Stomach smooth muscle (tissue), 2 donors: ENCODE measurements at regions not wholly inside any gene's neighbourhood (a gene's known extent, or its start where the extent isn't known, plus 50 kb on each side); places are given as distances from the start of the nearest gene placed in this dataset.
"Not testable (repeated sequence)": the region's sequence is repeated elsewhere in the genome, so short reads cannot be mapped to it uniquely, and the experiment has no call there.

ENCODE experiments used
- H3K27ac ChIP-seq: one replicate; pipeline ENCODE4 v1.7.0; 2013; ENCODE audit warnings: mild to moderate bottlenecking, low read length, inconsistent platforms
- H3K27me3 ChIP-seq, 2 donors: one replicate each; pipeline ENCODE4 v1.7.0; 2013; ENCODE audit warnings: low read length in 2 of 2; ENCODE audit not compliant: insufficient read depth in 2 of 2, control insufficient read depth in 1 of 2
- H3K36me3 ChIP-seq, 2 donors: one replicate each; pipeline ENCODE4 v1.7.0; 2013; ENCODE audit warnings: low read length in 2 of 2; ENCODE audit not compliant: control insufficient read depth in 2 of 2, insufficient read depth in 2 of 2
- H3K4me1 ChIP-seq: one replicate; pipeline ENCODE4 v1.7.0; 2013; ENCODE audit warnings: low read length; ENCODE audit not compliant: control insufficient read depth, insufficient read depth
- H3K4me3 ChIP-seq, 2 donors: one replicate each; pipeline ENCODE4 v1.7.0; 2013; ENCODE audit warnings: low read length in 2 of 2
- H3K9ac ChIP-seq, 2 donors: one replicate each; pipeline ENCODE4 v1.7.0; 2013; ENCODE audit warnings: low read length in 2 of 2, mild to moderate bottlenecking in 1 of 2
- H3K9me3 ChIP-seq, 2 donors: one replicate each; pipeline ENCODE4 v1.7.0; 2013; ENCODE audit warnings: low read length in 2 of 2; ENCODE audit not compliant: control insufficient read depth in 2 of 2
- donor health status: healthy.
- donor health status: Pancreatic carcinoma.

DNA sequence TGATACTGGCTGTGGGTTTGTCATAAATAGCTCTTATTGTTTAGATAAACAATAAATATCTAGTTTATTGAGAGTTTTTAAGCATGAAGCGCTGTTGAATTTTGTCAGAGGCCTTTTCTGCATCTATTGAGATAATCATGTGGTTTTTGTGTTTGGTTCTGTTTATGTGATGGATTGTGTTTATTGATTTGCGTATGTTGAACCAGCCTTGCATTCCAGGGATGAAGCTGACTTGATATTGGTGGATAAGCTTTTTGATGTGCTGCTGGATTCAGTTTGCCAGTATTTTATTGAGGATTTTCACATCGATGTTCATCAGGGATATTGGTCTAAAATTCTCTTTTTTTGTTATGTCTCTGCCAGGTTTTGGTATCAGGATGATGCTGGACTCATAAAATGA, 231.4 kb downstream of the HS3ST3B1 start:
- not testable (repeated sequence) for H3K9me3 ChIP-seq, H3K36me3 ChIP-seq, H3K27ac ChIP-seq, H3K9ac ChIP-seq, H3K4me1 ChIP-seq, H3K4me3 ChIP-seq, H3K27me3 ChIP-seq

DNA sequence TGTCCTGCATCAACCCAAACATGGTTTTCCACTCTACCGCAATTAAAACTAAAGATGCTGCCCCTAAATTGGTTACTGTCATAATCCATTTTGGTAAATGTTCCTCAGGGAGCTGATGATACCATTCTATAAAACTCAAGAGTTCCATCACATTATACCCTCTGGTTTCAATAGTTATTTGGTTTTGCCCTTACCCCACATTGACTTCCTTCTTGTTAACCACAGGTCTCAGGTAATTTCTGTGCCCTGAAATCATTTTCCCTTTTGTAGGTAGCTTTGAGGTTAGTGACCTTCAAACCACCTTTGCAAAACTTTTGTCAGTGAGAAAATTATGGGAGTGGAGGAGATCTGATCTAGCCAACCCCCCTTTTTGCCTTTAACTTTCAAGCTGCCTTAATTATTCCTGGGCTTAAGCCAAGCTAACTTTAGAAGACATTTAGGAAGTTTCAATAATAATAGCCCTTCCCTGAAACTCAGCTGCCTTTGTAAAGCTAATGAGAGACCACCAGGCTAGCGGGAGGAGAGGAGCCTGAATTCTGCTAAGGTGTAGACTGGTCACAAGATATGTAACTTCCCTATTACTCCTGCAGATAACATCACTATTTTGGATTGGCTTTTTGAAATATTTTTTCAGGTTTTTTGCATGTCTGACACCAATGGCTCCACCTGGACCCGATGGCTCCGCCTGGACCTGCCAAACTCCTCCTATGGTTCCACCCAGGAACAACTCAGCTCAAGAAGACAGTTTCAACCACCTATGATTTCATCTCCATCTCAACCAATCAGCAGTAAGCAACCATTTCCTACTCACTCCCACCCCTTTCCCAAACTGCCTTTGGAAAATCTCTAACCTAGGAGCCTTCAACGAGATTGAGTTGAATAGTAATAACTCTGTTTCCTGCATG, 224.9 kb downstream of the HS3ST3B1 start:
- Histone ChIP-seq H3K9ac (no peak overlapping the region), H3K9me3 (no peaks in the 10 kb centered on the region), H3K27ac (no peak overlapping the region), H3K27me3 (no peaks in the 10 kb centered on the region), H3K4me3 (no peak overlapping the region), H3K4me1 (no peaks in the 10 kb centered on the region), H3K36me3 (no peaks in the 10 kb centered on the region)

DNA sequence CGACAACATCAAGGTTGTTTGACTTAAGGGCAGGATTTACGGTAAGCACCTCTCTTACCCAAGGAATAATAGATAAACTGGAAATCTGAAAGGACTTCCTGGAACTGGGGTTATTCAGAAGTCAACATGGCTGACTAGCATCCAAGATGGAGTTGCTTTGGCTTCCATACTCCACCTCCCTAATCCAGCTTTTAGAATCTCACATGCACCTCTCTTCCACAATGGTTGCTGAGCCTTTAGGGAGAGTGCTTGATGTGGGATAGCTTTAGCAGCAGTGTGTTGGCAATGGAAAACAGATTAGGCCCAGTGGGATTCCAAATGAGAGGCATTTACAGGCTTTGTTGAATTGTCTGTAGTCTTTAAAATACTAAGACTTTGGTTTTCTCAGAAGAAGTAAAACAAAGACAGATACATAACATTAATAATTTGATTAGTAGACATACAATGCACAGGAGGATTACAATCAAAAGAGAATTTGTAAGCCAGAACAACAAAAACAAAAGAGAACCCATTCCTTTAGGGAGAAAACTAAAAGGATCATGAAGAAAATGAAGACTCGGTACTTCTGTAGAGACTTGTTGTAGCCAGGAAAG, 222.0 kb downstream of the HS3ST3B1 start:
- Histone ChIP-seq H3K9ac (no peak overlapping the region), H3K4me3 (no peak overlapping the region), H3K27ac (no peak overlapping the region), H3K4me1 (no peaks in the 10 kb centered on the region), H3K36me3 (no peaks in the 10 kb centered on the region), H3K27me3 (no peaks in the 10 kb centered on the region), H3K9me3 (no peaks in the 10 kb centered on the region)

DNA sequence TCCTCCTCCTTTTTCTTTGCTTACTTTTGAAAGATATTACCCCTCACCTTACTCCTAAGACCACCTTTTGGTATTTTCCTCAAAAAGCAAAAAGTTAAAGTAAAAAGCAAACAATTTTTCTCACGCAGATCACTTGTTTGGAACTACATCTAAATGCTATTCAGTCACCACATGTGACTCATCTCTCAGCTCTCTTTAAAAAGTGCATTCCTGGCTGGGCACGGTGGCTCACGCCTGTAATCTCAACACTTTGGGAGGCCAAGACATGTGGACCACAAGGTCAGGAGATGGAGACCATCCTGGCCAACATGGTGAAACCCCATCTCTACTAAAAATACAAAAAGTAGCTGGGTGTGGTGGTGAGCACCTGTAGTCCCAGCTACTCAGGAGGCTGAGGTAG, 218.0 kb downstream of the HS3ST3B1 start:
- not testable (repeated sequence) for H3K9ac ChIP-seq, H3K9me3 ChIP-seq, H3K4me1 ChIP-seq, H3K27ac ChIP-seq, H3K27me3 ChIP-seq, H3K4me3 ChIP-seq, H3K36me3 ChIP-seq

DNA sequence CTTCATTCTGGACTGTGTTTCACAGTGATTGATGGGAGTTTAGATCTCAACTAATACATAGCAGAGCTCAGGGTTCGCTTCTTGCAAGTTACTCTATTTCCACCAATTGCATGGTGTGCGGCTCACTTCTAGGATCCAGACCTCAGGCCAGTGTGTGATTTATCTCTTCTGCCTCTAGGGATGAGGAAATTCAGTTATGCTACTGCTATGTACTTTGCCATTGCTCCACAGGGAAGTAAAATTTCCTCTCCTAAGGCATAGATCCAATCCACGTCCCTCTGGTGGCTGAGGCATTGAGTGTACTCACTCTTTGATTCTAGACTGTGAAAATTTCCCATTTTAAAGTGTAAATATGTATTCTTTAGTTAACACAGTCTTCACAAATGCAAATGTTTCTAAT, 214.1 kb downstream of the HS3ST3B1 start:
- Histone ChIP-seq H3K36me3 (no peaks in the 10 kb centered on the region), H3K9me3 (no peaks in the 10 kb centered on the region), H3K27me3 (no peaks in the 10 kb centered on the region), H3K4me1 (no peaks in the 10 kb centered on the region), H3K9ac (no peak overlapping the region), H3K4me3 (no peak overlapping the region), H3K27ac (no peak overlapping the region)

DNA sequence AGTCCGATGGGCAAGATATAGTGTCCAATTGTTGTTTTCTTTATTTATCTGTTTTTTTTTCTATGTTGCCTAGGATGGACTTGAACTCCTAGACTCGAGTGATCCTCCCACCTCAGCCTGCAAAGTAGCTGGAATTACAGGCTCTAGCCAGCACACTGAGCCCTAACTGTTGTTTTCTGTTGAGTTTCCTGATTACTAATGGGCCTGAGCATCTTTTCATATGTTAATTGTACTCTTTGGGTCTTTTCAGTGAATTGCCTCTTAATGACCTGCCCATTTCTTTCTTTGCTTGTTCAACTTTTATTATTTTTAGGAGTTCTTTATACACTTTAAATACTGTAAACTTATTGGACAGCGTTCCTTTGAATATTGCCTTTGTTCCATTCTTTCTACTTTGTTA, 213.0 kb downstream of the HS3ST3B1 start:
- H3K9ac ChIP-seq = no peak overlapping the region
- H3K4me3 ChIP-seq = no peak overlapping the region
- no peak overlapping the region for H3K27ac ChIP-seq
- no peaks in the 10 kb centered on the region for H3K27me3 ChIP-seq
- H3K36me3 ChIP-seq = no peaks in the 10 kb centered on the region
- H3K4me1 ChIP-seq = no peaks in the 10 kb centered on the region
- H3K9me3 ChIP-seq = no peaks in the 10 kb centered on the region

DNA sequence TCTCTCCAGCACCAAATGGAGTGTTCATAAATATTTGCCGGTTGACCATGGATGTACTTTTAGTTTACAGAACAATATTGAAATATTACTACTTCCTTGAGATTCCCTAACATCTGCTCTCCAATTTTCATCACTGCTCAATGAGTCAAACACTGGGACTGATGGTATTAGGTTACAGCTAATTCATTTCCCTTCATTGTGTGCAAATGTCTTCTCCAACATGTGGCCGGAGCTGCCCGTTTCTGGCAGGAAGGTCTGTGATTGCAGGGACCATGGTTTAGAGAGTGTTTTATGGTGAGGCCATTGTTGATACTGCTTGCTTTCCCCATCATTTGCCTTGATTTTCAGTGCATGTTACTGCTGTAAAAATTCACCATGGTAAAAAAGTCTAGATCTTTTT, 209.3 kb downstream of the HS3ST3B1 start:
- no peak overlapping the region for H3K9ac ChIP-seq
- no peaks in the 10 kb centered on the region for H3K9me3 ChIP-seq
- no peaks in the 10 kb centered on the region for H3K27me3 ChIP-seq
- no peak overlapping the region for H3K27ac ChIP-seq
- H3K36me3 ChIP-seq = no peaks in the 10 kb centered on the region
- H3K4me1 ChIP-seq = no peaks in the 10 kb centered on the region
- no peak overlapping the region for H3K4me3 ChIP-seq

DNA sequence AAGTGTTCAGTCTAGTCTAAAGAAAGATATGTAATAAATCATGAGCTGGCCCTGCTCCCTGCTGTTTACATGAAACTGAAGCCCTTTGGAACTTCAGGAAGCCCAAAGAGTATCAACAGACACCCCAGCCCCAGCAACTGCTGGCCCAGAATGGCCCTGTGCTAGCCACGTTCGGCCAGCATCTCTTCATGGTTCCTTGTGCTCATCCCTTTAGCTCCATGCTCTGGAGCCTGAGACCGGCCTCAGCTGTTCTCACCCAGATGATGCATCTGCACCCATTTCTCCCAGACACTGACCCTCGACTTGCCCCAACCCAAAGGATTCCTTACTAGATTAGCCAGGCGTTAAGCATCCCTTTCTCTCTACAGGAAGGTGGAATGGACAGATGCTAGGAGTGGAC, 207.3 kb downstream of the HS3ST3B1 start:
- Histone ChIP-seq H3K36me3 (no peaks in the 10 kb centered on the region), H3K27me3 (no peaks in the 10 kb centered on the region), H3K4me1 (no peaks in the 10 kb centered on the region), H3K9ac (no peak overlapping the region), H3K4me3 (no peak overlapping the region), H3K9me3 (no peaks in the 10 kb centered on the region), H3K27ac (no peak overlapping the region)

DNA sequence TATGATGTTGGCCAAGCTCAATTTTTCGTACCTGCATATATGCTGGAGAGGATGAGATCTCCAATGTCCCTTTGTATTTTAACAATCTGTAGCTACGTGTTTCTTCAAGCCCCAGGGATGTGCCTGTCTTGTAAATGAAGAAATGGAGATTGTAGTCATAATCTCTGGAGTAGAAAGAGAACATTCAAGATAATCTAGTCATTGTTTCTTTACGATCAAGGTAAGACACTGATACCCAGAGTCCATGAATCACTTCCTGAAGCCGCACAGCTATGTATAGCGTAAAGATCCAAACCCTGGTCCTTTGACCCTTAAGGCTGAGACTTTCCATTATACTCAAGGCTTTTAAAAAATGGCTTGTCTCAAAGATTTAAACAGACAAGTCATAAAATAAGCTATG, 205.5 kb downstream of the HS3ST3B1 start:
- Histone ChIP-seq H3K27me3 (no peaks in the 10 kb centered on the region), H3K4me1 (no peaks in the 10 kb centered on the region), H3K27ac (no peak overlapping the region), H3K4me3 (no peak overlapping the region), H3K9me3 (no peaks in the 10 kb centered on the region), H3K36me3 (no peaks in the 10 kb centered on the region), H3K9ac (no peak overlapping the region)

DNA sequence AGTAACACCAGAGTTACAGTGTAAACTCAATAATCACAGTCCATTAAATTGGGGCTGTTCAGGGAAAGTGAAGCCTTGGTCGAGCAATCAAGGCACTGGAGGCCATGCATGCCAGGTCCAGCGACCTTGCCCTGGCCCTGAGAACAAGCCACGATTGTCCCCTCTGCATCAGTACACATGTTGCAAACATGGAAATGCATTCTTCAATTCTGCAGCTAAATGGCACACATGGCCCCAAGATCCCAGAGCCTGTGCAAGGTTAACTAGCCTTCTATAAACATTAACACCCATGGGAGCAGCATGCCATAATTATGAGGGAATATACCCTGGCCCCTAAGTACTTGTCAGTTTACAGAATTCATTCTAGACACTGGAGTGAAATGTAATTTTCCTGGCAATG, 204.7 kb downstream of the HS3ST3B1 start:
- Histone ChIP-seq H3K4me3 (no peak overlapping the region), H3K4me1 (no peaks in the 10 kb centered on the region), H3K9ac (no peak overlapping the region), H3K36me3 (no peaks in the 10 kb centered on the region), H3K9me3 (no peaks in the 10 kb centered on the region), H3K27me3 (no peaks in the 10 kb centered on the region), H3K27ac (no peak overlapping the region)

DNA sequence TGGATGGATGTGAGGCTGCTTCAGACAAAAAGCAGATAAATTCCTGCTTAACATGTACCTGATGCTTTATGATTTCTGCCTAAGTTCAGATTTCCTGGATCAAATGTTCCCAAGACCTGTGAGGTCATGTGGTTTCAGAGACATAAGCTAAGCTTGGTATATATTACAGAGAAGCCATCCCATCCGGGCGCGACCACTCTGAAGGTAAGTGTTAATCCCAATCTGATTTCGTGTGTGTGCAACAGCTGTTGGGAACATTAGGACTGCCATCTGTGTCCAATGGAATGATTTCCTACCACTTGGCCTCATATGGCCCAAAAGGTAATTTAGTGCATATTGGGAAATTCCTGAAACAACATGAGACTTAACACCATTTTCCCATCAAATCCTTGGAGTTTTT, 199.1 kb downstream of the HS3ST3B1 start:
- Histone ChIP-seq H3K36me3 (no peaks in the 10 kb centered on the region), H3K27ac (no peak overlapping the region), H3K9ac (no peak overlapping the region), H3K4me1 (no peaks in the 10 kb centered on the region), H3K4me3 (no peak overlapping the region), H3K27me3 (no peaks in the 10 kb centered on the region), H3K9me3 (no peaks in the 10 kb centered on the region)
